ENCODE measurements at regions not wholly inside any gene's neighbourhood (a gene's known extent, or its start where the extent isn't known, plus 50 kb on each side); places are given as distances from the start of the nearest gene placed in this dataset.

DNA sequence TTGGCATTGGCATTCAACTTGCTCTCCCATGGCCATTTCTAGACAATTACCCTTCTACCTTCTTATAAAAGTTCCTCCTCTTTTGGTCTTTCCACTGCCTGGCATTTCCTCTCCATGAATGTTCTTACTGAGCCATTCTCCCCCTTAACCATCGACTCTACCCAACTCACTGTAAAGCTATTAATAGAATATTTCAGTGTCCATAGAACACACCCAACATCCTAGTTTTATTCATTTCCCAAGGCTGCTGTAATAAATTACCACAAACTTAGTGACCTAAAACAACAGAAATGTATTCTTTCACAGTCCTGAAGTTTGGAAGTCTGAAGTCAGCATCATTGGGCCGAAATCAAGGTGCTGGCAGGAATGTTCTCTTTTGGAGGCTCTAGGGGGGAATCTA is 170.0 kb upstream of the ATP5MC3 start:
- TF ChIP-seq, protein P1, sequence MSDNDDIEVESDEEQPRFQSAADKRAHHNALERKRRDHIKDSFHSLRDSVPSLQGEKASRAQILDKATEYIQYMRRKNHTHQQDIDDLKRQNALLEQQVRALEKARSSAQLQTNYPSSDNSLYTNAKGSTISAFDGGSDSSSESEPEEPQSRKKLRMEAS (IDR thresholded peaks at IDR 0.05; ENCODE audit: insufficient read depth, insufficient read length) = no peak
- no peak for TF ChIP-seq MYC (IDR thresholded peaks at IDR 0.05; ENCODE audit: low read depth, low read length)
- TF ChIP-seq GATA2 (IDR thresholded peaks at IDR 0.05; ENCODE audit: insufficient read depth, insufficient read length, low read depth, low read length) = no peak
- TF ChIP-seq FOS (IDR thresholded peaks at IDR 0.05; ENCODE audit: borderline replicate concordance, insufficient read depth, low read length) = no peak
- TF ChIP-seq EZH2 (IDR thresholded peaks at IDR 0.05; ENCODE audit: borderline replicate concordance, low read depth, low read length, severe bottlenecking) = no peak
- TF ChIP-seq JUN (IDR thresholded peaks at IDR 0.05; ENCODE audit: borderline replicate concordance, insufficient read depth, insufficient read length, low read depth) = no peak
- TF ChIP-seq, protein P2, sequence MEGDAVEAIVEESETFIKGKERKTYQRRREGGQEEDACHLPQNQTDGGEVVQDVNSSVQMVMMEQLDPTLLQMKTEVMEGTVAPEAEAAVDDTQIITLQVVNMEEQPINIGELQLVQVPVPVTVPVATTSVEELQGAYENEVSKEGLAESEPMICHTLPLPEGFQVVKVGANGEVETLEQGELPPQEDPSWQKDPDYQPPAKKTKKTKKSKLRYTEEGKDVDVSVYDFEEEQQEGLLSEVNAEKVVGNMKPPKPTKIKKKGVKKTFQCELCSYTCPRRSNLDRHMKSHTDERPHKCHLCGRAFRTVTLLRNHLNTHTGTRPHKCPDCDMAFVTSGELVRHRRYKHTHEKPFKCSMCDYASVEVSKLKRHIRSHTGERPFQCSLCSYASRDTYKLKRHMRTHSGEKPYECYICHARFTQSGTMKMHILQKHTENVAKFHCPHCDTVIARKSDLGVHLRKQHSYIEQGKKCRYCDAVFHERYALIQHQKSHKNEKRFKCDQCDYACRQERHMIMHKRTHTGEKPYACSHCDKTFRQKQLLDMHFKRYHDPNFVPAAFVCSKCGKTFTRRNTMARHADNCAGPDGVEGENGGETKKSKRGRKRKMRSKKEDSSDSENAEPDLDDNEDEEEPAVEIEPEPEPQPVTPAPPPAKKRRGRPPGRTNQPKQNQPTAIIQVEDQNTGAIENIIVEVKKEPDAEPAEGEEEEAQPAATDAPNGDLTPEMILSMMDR (IDR thresholded peaks at IDR 0.05; ENCODE audit: extremely low read depth in 1 of 2, insufficient read depth in 1 of 2, low read depth in 1 of 2, low read length in 2 of 2) = no peak
- no peak for TF ChIP-seq POLR2AphosphoS5 (IDR thresholded peaks at IDR 0.05; ENCODE audit: insufficient read depth, low read depth, low read length)
- no peak for TF ChIP-seq POLR2A (IDR thresholded peaks at IDR 0.05; ENCODE audit: low read depth, low read length)
- Histone ChIP-seq H3K4me2 (ENCODE audit: insufficient read depth, low read length) (no peak overlapping the region), H4K20me1 (replicated peaks; ENCODE audit: control insufficient read depth, extremely low read depth, insufficient read depth, low read length) (no peaks in the 10 kb centered on the region), H3K4me3 (replicated peaks in 1 of 3; ENCODE audit: insufficient read depth in 1 of 3, low read depth in 1 of 3, low read length in 3 of 3) (no peak overlapping the region), H3K9me1 (replicated peaks; ENCODE audit: control insufficient read depth, extremely low read depth, insufficient read depth, low read length) (no peaks in the 10 kb centered on the region), H3K36me3 (ENCODE audit: control insufficient read depth in 2 of 2, extremely low read depth in 1 of 2, insufficient read depth in 2 of 2, low read length in 2 of 2) (no peaks in the 10 kb centered on the region), H3K4me1 (ENCODE audit: control insufficient read depth, extremely low read depth, insufficient read depth, low read length) (no peaks in the 10 kb centered on the region), H3K27ac (ENCODE audit: insufficient read depth, low read depth, low read length) (no peak overlapping the region), H3K79me2 (ENCODE audit: control insufficient read depth, insufficient read depth, low read length) (no peaks in the 10 kb centered on the region), H3K9me3 (replicated peaks; ENCODE audit: control insufficient read depth, insufficient read depth, low read length) (no peaks in the 10 kb centered on the region), H3K9ac (replicated peaks; ENCODE audit: extremely low read depth, insufficient read depth, low read length) (no peak overlapping the region), H2AFZ (ENCODE audit: low read depth, low read length) (no peak overlapping the region), H3K27me3 (ENCODE audit: control insufficient read depth in 2 of 2, insufficient read depth in 2 of 2, low read length in 2 of 2) (peaks cover 0 to 1% of the 10 kb centered on the region in 2 experiments)
- CTCF ChIA-PET = no interaction called here
- BruUV-seq (replicated peaks) = no TSS peak
- dilution Hi-C loops (cut with MboI; ENCODE audit: extremely low pct_ligation_motif_present, low sequenced_read_pairs) (no loop called here), intact Hi-C loops (cut with micrococcal nuclease) (no loop called here)
- DNase-seq (ENCODE audit: low read depth, low spot score) (no peak), FAIRE-seq (no peak)
- POLR2A ChIA-PET = no interaction called here

All from endothelial cell of umbilical vein (primary cell).